Stomach (tissue), 8 donors: ENCODE measurements at regions not wholly inside any gene's neighbourhood (a gene's known extent, or its start where the extent isn't known, plus 50 kb on each side); places are given as distances from the start of the nearest gene placed in this dataset.

Experiments used
- DNase-seq, 2 donors: peaks; one replicate each; pipeline versions ENCODE4 v3.0.0 to v3.0.0-alpha.2; 2013 to 2019
- H3K27ac ChIP-seq, 5 donors: fragments of 200-600 bp in 4 of 5; sonication (generic) in 4 of 5; one replicate each; pipeline ENCODE4 v1.5.1; 2013 to 2019; ENCODE audit warnings: mild to moderate bottlenecking in 1 of 5, moderate library complexity in 1 of 5
- H3K27me3 ChIP-seq, 3 donors: fragments of 200-600 bp; sonication (generic); one replicate each; pipeline ENCODE4 v1.5.1; 2017 to 2019; ENCODE audit warnings: mixed run types in 1 of 3
- H3K36me3 ChIP-seq, 4 donors: fragments of 200-600 bp; sonication (generic); 1 replicate in 3 of 4; 2 replicates in 1 of 4; pipeline ENCODE4 v1.5.1; 2016 to 2019
- H3K4me1 ChIP-seq, 4 donors: fragments of 200-600 bp; sonication (generic); one replicate each; pipeline ENCODE4 v1.5.1; 2016 to 2019
- H3K4me3 ChIP-seq, 4 donors: fragments of 200-600 bp; sonication (generic) in 3 of 4; one replicate each; pipeline ENCODE4 v1.5.1; 2016 to 2019; ENCODE audit warnings: mild to moderate bottlenecking in 1 of 4
- H3K9me3 ChIP-seq, 4 donors: fragments of 200-600 bp; sonication (generic); one replicate each; pipeline ENCODE4 v1.5.1; 2016 to 2019
- EP300 ChIP-seq: sonication (generic); formaldehyde crosslinking; IDR thresholded peaks from one replicate; pipeline ENCODE4 v1.6.1; 2017; ENCODE audit warnings: antibody characterized with exemption
- POLR2A ChIP-seq, 4 donors: fragments of 450-650 bp; IDR thresholded peaks; one replicate each; pipeline ENCODE4 v1.6.1; 2016; ENCODE audit warnings: antibody characterized with exemption in 4 of 4, control low read depth in 2 of 4, mild to moderate bottlenecking in 1 of 4, moderate library complexity in 1 of 4
- POLR2AphosphoS5 ChIP-seq, 3 donors: sonication (generic); formaldehyde crosslinking; IDR thresholded peaks; one replicate each; pipeline ENCODE4 v1.6.1; 2016; ENCODE audit warnings: antibody characterized with exemption in 3 of 3
- WGBS, 5 donors: extraction: QIAGEN DNeasy Blood & Tissue Kit in 3 of 5; methylation state at CpG; one replicate each; pipeline versions ENCODE4 v1.1.5 to v1.1.7; 2013 to 2018; 5-methylcytosine and 5-hydroxymethylcytosine counted together
- intact Hi-C: fragments of 100-400 bp; cut with DNase I; formaldehyde crosslinking; loops from one replicate; pipeline ENCODE4 v1.15.1; 2023; ENCODE audit warnings: low total_unique reads
- TF ChIP-seq, protein P1 (sequence below), 7 experiments: fragments of 450-650 bp in 4 of 7; fragments of 200-600 bp in 3 of 7; sonication (generic) in 3 of 7; IDR thresholded peaks; one replicate each; pipeline ENCODE4 v1.5.1; 2016 to 2019; ENCODE audit warnings: antibody characterized with exemption in 7 of 7, control low read depth in 2 of 7, mild to moderate bottlenecking in 1 of 7
- donor health status: healthy with polysubstance abuse.
- donor health status: Bipolar disorder and iron deficiency.
- donor health status: healthy.

- no peak for DNase-seq
- Histone ChIP-seq H3K27me3 (no peaks in the 10 kb centered on the region), H3K27ac (no peak overlapping the region), H3K4me3 (no peak overlapping the region), H3K36me3 (no peaks in the 10 kb centered on the region), H3K9me3 (no peaks in the 10 kb centered on the region), H3K4me1 (no peaks in the 10 kb centered on the region)
- WGBS, 5 donors: 79 to 94% (median 88%) methylated on average over 1 of the region's 1 CpG
- intact Hi-C loops: no loop called here
- TF ChIP-seq, protein P1, sequence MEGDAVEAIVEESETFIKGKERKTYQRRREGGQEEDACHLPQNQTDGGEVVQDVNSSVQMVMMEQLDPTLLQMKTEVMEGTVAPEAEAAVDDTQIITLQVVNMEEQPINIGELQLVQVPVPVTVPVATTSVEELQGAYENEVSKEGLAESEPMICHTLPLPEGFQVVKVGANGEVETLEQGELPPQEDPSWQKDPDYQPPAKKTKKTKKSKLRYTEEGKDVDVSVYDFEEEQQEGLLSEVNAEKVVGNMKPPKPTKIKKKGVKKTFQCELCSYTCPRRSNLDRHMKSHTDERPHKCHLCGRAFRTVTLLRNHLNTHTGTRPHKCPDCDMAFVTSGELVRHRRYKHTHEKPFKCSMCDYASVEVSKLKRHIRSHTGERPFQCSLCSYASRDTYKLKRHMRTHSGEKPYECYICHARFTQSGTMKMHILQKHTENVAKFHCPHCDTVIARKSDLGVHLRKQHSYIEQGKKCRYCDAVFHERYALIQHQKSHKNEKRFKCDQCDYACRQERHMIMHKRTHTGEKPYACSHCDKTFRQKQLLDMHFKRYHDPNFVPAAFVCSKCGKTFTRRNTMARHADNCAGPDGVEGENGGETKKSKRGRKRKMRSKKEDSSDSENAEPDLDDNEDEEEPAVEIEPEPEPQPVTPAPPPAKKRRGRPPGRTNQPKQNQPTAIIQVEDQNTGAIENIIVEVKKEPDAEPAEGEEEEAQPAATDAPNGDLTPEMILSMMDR (IDR thresholded peaks at IDR 0.05): no peak
- no peak for TF ChIP-seq POLR2A (IDR thresholded peaks at IDR 0.05)
- no peak for TF ChIP-seq EP300
- no peak for TF ChIP-seq POLR2AphosphoS5 (IDR thresholded peaks at IDR 0.05)
Observed at GRCh38 chr11:95371153-95371552, 140.2 kb upstream of the SESN3 start.

DNA sequence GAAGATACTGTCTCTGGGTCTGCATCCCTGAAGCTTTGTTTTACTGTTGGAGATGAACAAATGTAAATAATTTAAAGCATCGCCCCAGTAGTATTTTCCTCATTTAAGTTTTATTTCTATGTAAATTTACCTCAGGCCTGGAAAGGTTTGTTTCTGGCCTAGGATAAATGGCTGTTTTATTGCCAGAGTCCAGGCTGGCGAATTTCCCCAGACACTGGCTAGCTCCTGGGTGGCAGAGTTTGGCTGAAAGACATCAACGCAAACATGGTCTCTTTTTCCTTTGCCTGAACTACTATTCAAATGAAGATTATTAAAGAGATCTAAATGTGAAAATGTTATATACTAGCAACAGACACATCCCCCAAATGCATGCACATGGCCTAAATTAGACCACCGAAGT is 136.7 kb upstream of the SESN3 start:
- TF ChIP-seq EP300: no peak
- TF ChIP-seq POLR2A (IDR thresholded peaks at IDR 0.05): no peak
- TF ChIP-seq POLR2AphosphoS5 (IDR thresholded peaks at IDR 0.05): no peak
- TF ChIP-seq, protein P1 (IDR thresholded peaks at IDR 0.05): no peak
- Histone ChIP-seq H3K9me3 (no peaks in the 10 kb centered on the region), H3K36me3 (no peaks in the 10 kb centered on the region), H3K27me3 (no peaks in the 10 kb centered on the region), H3K27ac (no peak overlapping the region), H3K4me3 (no peak overlapping the region), H3K4me1 (peaks cover 0 to 16% (median 3%) of the 10 kb centered on the region in 4 donors)
- DNase-seq: no peak
- intact Hi-C loops: no loop called here
- WGBS, 5 donors: 64 to 84% (median 80%) methylated on average over 4 of the region's 4 CpGs

DNA sequence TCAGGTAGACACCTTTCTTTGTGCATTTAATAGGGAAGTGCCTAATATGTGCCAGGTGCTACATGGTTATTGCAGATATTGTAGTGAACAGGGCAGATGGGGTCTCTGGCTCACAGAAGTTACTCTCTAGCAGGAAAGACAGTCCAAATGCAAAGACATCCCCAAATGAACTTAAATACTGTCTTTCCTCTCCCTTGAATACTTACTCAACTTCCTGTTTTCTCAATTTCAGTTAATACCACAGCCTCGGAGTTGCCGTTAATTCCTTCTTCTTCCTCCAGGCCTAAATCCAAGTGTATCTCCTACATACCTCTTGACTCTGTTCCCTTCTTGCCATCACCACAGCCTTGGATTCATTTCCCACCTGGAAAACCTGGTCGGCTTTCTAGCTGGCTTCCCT is 134.3 kb upstream of the SESN3 start:
- intact Hi-C loops: no loop called here
- no peak for DNase-seq
- no peaks in the 10 kb centered on the region for H3K36me3 ChIP-seq
- no peak overlapping the region for H3K27ac ChIP-seq
- H3K9me3 ChIP-seq: no peaks in the 10 kb centered on the region
- no peaks in the 10 kb centered on the region for H3K27me3 ChIP-seq
- no peak overlapping the region for H3K4me3 ChIP-seq
- H3K4me1 ChIP-seq: peaks cover 0 to 16% (median 3%) of the 10 kb centered on the region in 4 donors
- no peak for TF ChIP-seq POLR2AphosphoS5 (IDR thresholded peaks at IDR 0.05)
- TF ChIP-seq, protein P1 (IDR thresholded peaks at IDR 0.05): no peak
- TF ChIP-seq EP300: no peak
- no peak for TF ChIP-seq POLR2A (IDR thresholded peaks at IDR 0.05)
- WGBS, 5 donors: 69 to 85% (median 78%) methylated on average over 3 of the region's 3 CpGs

- Histone ChIP-seq H3K4me3 (no peak overlapping the region), H3K27ac (no peak overlapping the region), H3K9me3 (no peaks in the 10 kb centered on the region), H3K36me3 (no peaks in the 10 kb centered on the region), H3K27me3 (no peaks in the 10 kb centered on the region), H3K4me1 (peaks cover 0 to 16% (median 3%) of the 10 kb centered on the region in 4 donors)
- WGBS, 5 donors: 45 to 61% (median 50%) methylated on average over 4 of the region's 4 CpGs
- TF ChIP-seq EP300 (no peak), POLR2A (IDR thresholded peaks at IDR 0.05) (no peak), POLR2AphosphoS5 (IDR thresholded peaks at IDR 0.05) (no peak)
- TF ChIP-seq, protein P1 (IDR thresholded peaks at IDR 0.05): no peak
- intact Hi-C loops: no loop called here
- peak in 1 of 2 donors; percentile 63 for DNase-seq
Observed at GRCh38 chr11:95364324-95365295, 133.6 kb upstream of the SESN3 start.
